Activated CD4-positive, CD25-positive, alpha-beta regulatory T cell treated with anti-CD3 and anti-CD28 coated beads, Interleukin-2, amount 50 U/mL, for 24 hours (primary cell): ENCODE measurements at regions not wholly inside any gene's neighbourhood (a gene's known extent, or its start where the extent isn't known, plus 50 kb on each side); places are given as distances from the start of the nearest gene placed in this dataset.

Source experiments
- ATAC-seq, 2 donors: fragments of 150-1000 bp; cut with Tn5 transposase; one replicate each; pipeline ENCODE4 v1.10.0; 2021; ENCODE audit warnings: mild to moderate bottlenecking in 1 of 2, moderate library complexity in 1 of 2

DNA sequence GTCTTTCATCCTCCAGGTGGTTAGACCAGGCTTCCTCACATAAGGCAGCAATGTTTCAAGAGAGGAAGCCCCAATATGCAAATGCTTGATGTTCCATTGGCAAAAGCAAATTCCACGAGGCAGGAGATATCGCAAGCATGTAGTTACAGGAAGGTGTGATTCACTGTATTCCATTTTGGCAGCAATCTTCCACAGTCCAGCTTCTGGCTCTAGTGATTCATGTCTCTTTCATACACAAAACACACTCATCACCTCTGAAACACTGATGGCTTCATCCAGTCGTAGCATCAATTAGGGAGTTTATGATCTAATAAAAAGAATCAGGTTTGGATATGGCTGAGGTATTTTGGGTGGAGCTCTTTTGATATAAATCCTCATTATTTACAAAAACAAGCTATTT lies 552.2 kb upstream of the RIOK2 start:
- ATAC-seq: no peak

DNA sequence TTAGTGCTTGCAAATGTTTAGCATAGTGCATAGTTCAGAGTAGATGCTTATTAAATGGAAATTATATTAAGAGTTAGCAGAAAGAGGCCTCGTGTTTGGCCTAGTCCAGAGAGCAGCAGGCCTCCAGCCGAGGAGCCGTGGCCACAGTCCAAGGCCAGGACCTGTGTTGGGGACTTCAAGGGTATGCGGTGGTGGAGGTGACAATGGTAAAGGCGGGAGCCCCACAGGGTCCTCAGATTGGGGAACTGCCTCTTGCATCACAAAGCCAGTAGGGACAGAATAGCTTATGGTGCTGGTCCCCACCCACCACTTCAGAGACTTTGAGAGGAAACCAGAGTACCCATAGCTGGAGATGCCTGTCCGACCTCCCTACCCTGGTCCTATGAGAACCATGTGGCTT lies 554.6 kb upstream of the RIOK2 start:
- ATAC-seq: no peak

GRCh38 chr5:97745817-97746216 lies 562.8 kb upstream of the RIOK2 start:
- ATAC-seq: no peak

GRCh38 chr5:97750576-97750975 lies 567.5 kb upstream of the RIOK2 start:
- ATAC-seq: no peak

DNA sequence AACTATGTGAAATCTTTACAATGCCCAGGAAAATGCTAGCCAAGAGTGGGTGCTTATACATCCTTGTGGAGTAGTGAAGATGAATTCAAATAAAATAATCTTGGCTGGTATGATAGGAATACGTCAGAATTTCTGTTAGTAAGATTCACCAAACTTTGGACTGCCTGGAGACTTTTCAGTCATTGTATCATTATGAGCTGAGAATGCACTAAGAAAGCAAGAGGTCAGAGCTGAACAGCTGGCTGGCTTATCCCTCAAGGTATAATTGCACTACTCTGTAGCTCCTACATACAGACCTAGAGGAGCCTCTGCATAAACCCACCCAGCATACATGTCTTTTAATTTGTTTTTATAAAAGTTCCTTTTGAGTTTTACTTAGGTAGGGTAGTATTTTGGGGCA lies 568.5 kb upstream of the RIOK2 start:
- ATAC-seq: no peak

GRCh38 chr5:97752871-97753270 lies 569.8 kb upstream of the RIOK2 start:
- no peak for ATAC-seq

DNA sequence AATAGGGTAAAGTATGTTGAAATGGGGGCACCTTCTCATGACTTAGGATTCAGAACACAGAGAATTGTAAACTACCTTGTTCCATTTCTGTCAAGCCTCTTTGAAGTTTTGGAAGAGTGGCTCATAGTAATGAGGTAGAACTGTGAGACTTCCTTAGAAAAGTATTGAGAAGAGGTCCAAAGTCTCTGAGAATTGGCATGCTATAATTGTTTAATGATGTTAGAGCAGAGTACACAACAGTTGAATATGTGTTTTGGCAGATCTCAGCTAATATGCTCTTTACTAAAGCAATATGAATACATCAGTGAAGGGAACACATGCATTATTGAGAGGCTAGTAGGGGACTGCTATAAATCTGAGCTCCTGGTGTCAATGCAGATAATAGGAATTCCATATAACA lies 579.4 kb upstream of the RIOK2 start:
- no peak for ATAC-seq

GRCh38 chr5:97764700-97765099 lies 581.7 kb upstream of the RIOK2 start:
- peak in 1 of 2 donors; percentile 27 for ATAC-seq

GRCh38 chr5:97778451-97778850 lies 595.4 kb upstream of the RIOK2 start:
- no peak for ATAC-seq

DNA sequence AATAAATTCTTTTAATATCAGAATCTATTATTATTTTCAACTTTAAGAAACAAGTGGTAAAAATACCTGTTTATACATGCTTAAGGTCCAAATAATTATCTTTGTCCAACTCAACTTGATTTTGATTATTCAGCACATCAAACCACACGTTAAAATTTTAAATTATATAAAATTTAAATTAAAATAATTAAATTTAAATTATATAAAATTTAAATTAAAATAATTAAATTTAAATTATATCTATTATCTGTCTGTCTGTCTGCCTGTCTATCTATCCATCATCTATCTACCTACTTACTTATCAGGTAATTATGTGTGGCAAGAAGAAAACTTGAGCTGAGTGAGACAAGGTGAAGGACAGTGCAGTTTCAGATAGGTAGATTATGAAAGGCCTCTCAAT lies 605.3 kb upstream of the RIOK2 start:
- ATAC-seq: no peak

- no peak for ATAC-seq
Measured at GRCh38 chr5:97797994-97798451, 615.0 kb upstream of the RIOK2 start.

DNA sequence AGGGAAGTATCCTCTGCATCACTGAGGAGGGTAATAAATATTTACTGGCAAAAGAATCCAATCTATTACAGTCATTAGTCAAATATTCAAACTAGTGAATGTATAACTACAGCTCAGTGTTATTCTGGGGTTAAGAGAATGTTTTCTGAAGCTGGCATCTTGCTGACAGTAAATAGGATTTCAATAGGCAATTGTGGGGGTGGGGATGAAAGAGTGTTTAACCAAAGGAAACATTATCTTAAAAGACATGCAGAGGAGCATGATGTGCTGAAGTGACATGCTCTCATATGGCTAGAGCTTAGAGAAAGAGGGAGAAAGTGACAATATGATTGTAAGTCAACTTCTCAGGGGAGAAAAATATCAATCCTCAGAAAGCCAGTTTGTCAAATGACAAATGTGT lies 618.4 kb upstream of the RIOK2 start:
- ATAC-seq: no peak

GRCh38 chr5:97820138-97820537 lies 637.1 kb upstream of the RIOK2 start:
- ATAC-seq: no peak

DNA sequence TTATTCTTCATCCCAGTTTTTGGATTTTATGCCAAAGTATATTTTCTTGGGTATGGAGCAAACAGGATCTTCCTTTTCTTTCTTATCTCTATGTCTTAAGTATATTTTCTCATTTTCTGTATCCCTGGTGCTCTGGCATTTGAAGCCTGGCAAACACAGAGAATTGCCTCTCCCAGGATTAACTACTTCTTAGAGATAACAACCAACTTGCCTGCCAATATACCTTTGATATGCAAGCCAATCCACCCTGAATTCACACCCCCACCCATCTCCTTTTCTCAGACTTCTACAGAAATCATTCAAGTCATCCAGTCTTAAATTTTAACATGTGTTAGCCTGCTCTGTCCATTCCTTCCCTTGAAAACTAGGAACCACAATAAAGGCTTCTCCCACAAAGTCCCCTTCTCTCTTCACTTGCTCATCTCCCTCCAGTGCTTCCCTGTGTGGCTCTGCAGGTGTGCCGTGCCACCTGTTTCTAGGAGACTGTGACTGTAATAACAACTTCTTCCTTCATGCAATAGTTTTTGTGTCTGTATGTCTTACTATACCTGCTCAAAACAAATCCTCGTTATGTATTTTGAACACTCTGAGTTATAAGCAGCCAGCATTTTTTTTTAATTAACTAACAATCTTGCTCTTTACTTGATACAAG lies 649.7 kb upstream of the RIOK2 start:
- no peak for ATAC-seq

DNA sequence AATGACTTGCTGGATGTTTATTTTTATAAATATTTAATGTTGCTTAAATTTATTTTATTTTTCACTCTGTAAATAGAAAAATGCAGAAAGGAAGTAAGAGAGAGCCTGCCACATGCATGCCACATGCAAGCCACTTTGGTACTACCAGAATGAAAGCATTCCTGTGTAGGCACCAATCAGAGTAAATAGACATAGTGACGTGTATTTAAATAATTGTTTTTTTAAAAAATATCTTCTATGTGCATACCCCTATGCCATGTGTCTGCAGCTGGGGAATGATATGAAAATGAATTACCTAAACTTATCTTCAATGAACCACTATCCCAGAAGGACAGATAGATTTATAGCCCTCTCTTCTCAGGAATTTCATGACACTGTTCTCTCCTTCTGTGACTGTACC lies 651.5 kb upstream of the RIOK2 start:
- no peak for ATAC-seq

DNA sequence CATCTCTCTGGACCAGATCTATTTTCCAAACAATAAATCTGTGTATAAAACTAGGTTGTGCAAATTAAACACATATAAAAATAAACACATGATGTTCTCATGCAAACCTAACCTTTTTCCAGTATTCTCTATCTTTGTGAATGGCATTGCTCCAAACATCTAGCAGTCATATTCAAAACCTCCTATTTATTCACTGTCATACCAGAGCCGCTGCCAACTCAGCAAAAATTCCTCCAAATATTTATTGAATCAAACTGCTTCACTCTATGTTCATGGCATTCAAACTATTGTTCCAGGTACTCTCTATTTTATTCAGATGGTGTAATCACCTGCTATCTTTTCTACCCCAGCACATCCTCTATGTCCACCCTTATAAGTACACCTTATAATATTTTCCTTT lies 652.1 kb upstream of the RIOK2 start:
- ATAC-seq: no peak

DNA sequence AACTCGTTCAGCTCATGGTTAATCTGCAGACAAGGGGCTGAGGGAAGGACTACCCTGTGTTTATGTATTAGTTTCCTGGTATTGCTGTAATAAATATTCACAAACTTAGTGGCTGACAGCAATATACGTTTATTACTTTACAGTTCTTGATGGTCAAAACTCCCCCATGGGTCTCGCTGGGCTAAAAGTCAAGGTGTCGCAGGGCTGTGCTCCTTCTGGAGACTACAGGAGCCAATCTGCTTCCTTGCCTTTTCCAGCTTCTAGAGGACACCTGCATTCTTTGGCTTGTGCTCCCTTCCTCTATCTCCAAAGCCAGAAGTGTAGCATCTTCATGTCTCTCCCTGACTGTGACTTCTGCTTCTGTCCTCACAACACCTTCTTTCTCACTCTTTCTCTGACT lies 653.8 kb upstream of the RIOK2 start:
- ATAC-seq: no peak

DNA sequence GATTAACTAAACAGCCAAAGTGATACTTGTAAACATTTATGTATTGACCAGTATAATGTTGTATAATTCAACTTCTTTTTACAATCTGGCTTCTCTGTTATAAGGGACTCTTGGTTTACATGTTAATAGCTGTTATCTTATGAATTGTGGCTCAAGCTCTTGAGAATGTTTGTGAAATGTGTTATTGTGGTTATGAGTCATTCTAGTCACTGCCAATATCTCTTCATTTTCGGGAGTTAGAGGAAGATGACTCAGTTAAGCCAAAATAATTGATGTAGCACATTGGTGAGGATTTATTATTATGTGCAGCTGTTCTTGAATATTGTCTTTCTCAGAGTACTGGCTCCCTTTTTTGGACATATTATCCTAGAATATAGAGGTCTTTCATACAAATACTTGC lies 655.2 kb upstream of the RIOK2 start:
- peak in 1 of 2 donors; percentile 13 for ATAC-seq

DNA sequence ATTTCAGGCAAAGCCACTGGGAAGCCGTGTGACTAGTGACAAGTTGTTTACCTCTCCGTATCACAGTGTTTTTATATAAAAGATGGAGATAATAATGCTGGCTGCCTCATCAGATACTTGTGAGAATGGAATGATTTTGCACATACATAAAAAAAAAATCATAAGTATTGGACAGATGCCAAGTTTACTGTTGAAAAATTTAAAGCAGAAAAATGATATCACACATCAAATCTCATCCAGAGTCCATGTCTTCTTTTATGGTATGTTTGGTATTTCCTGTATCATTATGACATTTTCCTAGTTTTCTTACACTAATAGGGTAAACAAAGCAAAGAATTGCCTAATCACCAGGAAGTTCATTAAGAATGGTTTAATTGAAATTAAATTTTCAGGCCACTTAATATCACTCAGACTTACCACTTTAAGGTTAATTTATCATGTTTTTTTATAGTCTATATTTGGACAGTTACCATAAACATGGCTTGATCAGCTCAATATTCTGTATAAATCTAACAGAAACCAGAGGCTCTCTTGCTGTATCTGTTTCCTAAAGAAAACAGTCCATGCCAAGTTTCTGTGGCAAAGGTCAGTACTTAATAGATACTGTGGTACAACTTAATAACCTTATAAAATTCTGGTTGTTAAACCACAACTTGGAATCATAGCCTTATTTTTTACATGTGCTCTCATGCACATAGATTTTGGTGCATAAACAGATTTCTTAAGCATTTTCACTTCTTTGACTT lies 656.5 kb upstream of the RIOK2 start:
- no peak for ATAC-seq

DNA sequence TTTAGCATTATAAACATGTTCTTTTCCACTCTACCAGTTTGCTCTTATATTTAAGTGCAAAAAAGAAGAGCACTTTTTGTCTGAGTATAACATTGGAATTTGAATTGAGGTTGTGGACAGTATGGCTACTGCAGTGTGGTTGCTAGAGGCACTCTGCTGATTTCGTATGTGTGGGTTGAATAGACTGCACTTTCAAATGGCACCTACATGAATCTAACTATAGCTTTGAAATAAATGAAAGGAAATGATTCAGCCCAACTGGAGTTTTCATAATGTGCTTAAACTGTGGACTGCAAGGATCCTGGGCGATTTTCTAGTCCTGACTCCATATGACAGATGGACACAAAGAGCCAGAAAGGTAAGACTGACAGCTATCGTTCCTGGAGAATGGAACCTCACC lies 657.6 kb upstream of the RIOK2 start:
- no peak for ATAC-seq

DNA sequence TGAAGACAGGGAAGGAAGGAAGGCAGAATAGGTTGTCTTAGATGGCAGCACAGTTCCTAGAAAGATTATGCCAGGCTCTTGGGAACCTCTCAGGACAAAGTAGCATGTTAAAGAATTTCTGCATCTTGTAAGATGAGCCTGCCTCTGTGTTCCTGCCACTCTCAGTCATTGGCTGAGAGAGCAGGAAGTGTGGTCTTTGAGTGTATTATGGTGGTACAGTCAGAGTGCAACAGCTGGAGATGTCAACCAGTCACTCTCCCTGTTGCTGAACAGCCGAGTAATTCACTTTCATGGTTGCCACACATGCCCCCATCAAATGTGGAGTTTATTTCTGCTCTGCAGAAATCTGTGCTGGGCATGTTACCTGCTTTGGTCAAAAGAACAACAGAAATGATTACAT lies 659.6 kb upstream of the RIOK2 start:
- no peak for ATAC-seq

GRCh38 chr5:97844797-97845196 lies 661.8 kb upstream of the RIOK2 start:
- ATAC-seq: no peak

DNA sequence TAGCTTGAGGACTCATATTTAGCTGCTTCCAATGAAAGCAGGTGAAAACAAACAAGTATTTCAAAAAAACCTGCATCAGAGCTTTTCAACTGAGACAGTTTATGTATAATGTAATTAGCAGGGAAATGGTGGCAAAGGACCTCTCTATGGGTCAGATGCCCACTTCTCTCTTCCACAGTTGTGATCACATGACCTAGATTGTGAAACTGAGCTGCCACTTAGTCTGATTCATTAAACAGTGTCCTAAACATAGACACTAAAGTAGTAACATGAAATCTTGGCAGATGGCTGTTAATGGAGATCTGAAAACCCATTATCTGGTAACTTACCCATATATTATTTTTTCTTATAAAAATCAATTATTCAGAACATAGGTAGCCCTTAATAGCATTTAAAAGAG lies 663.6 kb upstream of the RIOK2 start:
- no peak for ATAC-seq

GRCh38 chr5:97847920-97848631 lies 665.0 kb upstream of the RIOK2 start:
- ATAC-seq: no peak
